Stomach (tissue), 4 donors: ENCODE measurements at regions not wholly inside any gene's neighbourhood (a gene's known extent, or its start where the extent isn't known, plus 50 kb on each side); places are given as distances from the start of the nearest gene placed in this dataset.

Experiments
- POLR2AphosphoS5 ChIP-seq, 3 donors: sonication (generic); formaldehyde crosslinking; IDR thresholded peaks; one replicate each; pipeline ENCODE4 v1.6.1; 2016; ENCODE audit warnings: antibody characterized with exemption in 3 of 3
- TF ChIP-seq, protein P1 (sequence below), 7 experiments: fragments of 450-650 bp in 4 of 7; fragments of 200-600 bp in 3 of 7; sonication (generic) in 3 of 7; IDR thresholded peaks; one replicate each; pipeline ENCODE4 v1.5.1; 2016 to 2019; ENCODE audit warnings: antibody characterized with exemption in 7 of 7, control low read depth in 2 of 7, mild to moderate bottlenecking in 1 of 7

DNA sequence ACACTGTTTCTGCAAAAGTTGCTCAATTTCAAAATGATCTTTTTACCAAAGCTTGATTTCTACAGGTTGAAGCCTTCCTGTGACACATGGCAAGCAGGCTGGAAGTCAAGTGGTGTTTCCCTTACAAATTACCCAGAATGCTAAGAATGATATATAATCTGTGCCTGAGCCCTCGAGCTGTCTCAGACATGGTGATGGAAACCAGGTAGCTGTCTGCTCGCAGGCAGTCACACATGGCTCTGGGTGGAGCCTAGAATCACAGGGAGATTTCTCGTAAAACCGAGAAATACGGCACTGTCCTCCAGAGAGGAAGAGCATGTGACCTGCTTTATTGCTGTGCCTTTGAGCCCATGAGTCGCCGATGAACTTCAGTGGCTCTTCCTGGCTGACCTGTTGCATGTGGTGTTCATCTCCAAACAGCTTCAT lies 392.9 kb downstream of the ZNF521 start:
- TF ChIP-seq, protein P1, sequence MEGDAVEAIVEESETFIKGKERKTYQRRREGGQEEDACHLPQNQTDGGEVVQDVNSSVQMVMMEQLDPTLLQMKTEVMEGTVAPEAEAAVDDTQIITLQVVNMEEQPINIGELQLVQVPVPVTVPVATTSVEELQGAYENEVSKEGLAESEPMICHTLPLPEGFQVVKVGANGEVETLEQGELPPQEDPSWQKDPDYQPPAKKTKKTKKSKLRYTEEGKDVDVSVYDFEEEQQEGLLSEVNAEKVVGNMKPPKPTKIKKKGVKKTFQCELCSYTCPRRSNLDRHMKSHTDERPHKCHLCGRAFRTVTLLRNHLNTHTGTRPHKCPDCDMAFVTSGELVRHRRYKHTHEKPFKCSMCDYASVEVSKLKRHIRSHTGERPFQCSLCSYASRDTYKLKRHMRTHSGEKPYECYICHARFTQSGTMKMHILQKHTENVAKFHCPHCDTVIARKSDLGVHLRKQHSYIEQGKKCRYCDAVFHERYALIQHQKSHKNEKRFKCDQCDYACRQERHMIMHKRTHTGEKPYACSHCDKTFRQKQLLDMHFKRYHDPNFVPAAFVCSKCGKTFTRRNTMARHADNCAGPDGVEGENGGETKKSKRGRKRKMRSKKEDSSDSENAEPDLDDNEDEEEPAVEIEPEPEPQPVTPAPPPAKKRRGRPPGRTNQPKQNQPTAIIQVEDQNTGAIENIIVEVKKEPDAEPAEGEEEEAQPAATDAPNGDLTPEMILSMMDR (IDR thresholded peaks at IDR 0.05) = no peak
- no peak for TF ChIP-seq POLR2AphosphoS5 (IDR thresholded peaks at IDR 0.05)
